IPS-15b (cell line): ENCODE measurements at regions not wholly inside any gene's neighbourhood (a gene's known extent, or its start where the extent isn't known, plus 50 kb on each side); places are given as distances from the start of the nearest gene placed in this dataset.
"Not testable (repeated sequence)": the region's sequence is repeated elsewhere in the genome, so short reads cannot be mapped to it uniquely, and the experiment has no call there.

ENCODE experiments used
- H3K27me3 ChIP-seq: one replicate; pipeline ENCODE4 v1.6.1; 2013; ENCODE audit warnings: low read length; ENCODE audit not compliant: control insufficient read depth, insufficient read depth
- H3K36me3 ChIP-seq: one replicate; pipeline ENCODE4 v1.6.1; 2013; ENCODE audit warnings: low read length; ENCODE audit not compliant: control insufficient read depth, insufficient read depth
- H3K4me1 ChIP-seq: one replicate; pipeline ENCODE4 v1.6.1; 2013; ENCODE audit warnings: mild to moderate bottlenecking, low read length; ENCODE audit not compliant: control insufficient read depth, insufficient read depth
- H3K4me3 ChIP-seq: one replicate; pipeline ENCODE4 v1.5.1; 2013; ENCODE audit warnings: low read depth, low read length
- H3K9ac ChIP-seq: one replicate; pipeline ENCODE4 v1.6.1; 2013; ENCODE audit warnings: low read depth, mild to moderate bottlenecking, low read length
- H3K9me3 ChIP-seq: one replicate; pipeline ENCODE4 v1.6.1; 2013; ENCODE audit warnings: mild to moderate bottlenecking, low read length; ENCODE audit not compliant: control insufficient read depth, insufficient read depth

DNA sequence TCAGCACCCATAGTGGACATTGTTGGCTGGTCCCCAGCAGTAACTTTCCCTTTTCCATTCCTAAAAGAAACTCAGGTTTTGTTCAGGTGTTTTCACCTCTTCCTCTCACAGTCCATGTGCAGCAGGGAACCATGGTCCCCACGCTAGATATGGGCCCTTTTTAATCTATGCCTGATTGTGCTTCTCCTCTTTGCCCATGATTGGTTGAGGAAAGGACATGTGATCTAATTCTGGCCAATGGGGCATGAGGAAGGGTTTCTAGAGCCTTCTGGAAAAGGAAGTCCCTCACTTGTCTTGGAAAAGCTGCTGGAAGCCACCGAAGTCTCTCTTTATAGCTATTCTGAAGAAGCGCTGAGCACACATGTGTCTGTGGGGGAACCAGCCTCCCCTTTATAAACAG is 330.7 kb downstream of the ACTR3B start:
- peaks cover 3% of the 10 kb centered on the region for H3K4me1 ChIP-seq
- no peak overlapping the region for H3K4me3 ChIP-seq
- H3K9ac ChIP-seq: no peak overlapping the region
- H3K27me3 ChIP-seq: no peaks in the 10 kb centered on the region
- H3K9me3 ChIP-seq: no peaks in the 10 kb centered on the region
- H3K36me3 ChIP-seq: no peaks in the 10 kb centered on the region

DNA sequence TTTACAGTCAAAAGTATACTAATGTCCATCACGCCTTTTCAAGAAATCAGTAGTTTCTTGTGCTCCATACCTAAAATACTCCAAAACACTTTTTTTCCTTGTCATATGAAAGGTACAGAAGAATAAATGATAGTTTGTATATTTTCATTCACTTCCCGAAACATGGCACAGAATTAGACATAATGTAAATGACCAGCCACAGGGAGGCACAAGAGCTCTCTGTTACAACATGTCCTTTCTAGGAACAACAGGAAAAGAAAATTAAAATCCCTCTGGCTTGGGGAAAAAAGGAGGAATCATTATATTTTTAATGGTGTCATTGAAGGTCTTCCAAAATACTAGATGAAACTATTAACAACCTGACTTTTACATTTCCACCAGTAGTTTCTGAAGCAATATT is 331.2 kb downstream of the ACTR3B start:
- Histone ChIP-seq H3K4me3 (no peak overlapping the region), H3K4me1 (peaks cover 3% of the 10 kb centered on the region), H3K27me3 (no peaks in the 10 kb centered on the region), H3K9me3 (no peaks in the 10 kb centered on the region), H3K36me3 (no peaks in the 10 kb centered on the region), H3K9ac (no peak overlapping the region)

DNA sequence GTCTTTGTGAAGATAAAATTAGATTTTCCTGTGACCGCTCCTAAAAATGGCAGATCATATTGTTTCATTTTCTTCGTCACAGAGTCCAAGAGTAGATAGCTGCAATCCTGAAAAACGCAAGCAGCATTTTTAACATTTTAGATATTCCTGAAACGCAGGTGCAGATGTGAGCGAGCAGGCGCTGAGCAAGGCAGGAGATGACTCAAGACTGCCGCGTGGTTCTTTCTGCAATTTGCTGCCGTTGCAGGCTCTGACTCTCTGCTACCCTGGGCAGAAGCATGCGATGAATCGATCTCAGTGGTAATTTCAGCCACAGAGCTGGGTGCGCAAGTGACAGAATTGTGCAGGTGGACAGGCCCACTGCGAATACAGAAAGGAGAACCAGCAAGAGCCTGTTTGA is 331.9 kb downstream of the ACTR3B start:
- no peak overlapping the region for H3K4me3 ChIP-seq
- H3K4me1 ChIP-seq: peaks cover 3% of the 10 kb centered on the region
- H3K9ac ChIP-seq: no peak overlapping the region
- H3K9me3 ChIP-seq: no peaks in the 10 kb centered on the region
- H3K36me3 ChIP-seq: no peaks in the 10 kb centered on the region
- H3K27me3 ChIP-seq: no peaks in the 10 kb centered on the region

DNA sequence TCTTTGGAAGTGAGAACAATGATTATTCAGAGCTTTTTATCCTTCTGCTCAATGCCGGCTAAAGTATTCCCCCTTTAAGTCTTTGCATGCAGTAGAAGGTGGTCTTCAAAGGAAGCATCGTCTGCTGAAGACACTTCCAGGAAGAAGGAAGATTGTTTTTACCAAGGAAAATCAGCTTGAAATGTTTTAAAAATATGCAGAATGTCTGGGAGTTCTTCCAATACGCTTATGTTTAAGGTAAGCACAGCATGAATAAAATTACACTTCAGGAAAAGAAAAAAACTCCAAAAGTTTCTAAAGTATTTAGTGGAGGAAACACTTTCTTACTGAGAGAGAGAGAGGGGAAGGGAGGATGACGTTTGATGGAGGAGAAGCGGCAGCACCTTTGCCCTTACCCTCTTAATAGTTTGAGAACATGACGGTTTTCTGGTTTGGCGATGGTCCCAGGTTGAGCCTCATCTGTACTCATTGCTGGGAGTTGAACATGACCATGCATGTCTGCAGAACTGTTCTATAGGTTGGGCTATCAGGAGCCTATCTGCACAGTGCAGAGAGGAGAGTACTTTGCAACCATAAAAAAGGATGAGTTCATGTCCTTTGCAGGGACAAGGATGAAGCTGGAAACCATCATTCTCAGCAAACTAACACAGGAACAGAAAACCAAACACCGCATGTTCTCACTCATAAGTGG is 338.1 kb downstream of the ACTR3B start:
- Histone ChIP-seq H3K4me1 (no peaks in the 10 kb centered on the region), H3K9me3 (no peaks in the 10 kb centered on the region), H3K36me3 (no peaks in the 10 kb centered on the region), H3K9ac (no peak overlapping the region), H3K4me3 (no peak overlapping the region), H3K27me3 (no peaks in the 10 kb centered on the region)

DNA sequence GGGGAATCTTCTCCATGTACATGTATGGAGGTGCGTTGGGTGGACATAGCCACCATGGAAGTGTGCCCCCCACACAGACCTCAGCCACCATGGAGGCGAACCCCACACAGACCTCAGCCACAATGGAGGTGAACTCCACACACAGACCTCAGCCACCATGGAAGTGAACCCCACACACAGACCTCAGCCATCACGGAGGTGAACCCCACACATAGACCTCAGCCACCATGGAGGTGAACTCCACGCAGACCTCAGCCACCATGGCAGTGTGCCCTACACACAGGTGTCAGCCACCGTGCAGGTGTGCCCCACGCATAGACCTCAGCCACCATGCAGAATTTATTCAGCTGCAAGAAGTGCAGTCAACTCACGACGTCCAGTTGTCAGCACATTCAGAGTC is 339.7 kb downstream of the ACTR3B start:
- Histone ChIP-seq H3K27me3 (no peaks in the 10 kb centered on the region), H3K9me3 (no peaks in the 10 kb centered on the region), H3K4me3 (no peak overlapping the region), H3K9ac (no peak overlapping the region), H3K4me1 (no peaks in the 10 kb centered on the region), H3K36me3 (no peaks in the 10 kb centered on the region)

DNA sequence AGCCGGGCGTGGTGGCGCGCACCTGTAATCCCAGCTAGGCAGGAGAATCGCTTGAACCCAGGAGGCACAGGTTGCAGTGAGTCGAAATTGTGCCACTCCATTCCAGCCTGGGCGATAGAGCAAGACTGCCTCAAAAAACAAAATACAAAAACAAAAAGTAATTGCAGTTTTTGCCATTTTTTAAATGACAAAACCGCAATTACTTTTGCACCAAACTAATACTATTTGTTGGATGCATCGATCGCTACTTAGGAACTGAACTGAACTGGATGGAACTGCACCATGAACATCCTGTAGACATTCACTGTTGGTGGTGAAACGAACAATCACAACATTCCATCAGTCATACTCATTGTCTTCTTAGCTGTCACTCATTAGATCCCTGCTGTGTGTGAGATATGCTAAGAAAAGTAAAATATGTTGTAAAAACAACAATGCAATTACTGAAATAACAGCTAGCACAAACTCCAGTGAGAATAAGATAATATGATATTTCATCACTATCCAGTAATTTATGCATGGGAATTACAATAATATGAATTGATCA is 341.2 kb downstream of the ACTR3B start:
- H3K27me3 ChIP-seq: no peaks in the 10 kb centered on the region
- H3K9ac ChIP-seq: no peak overlapping the region
- no peaks in the 10 kb centered on the region for H3K4me1 ChIP-seq
- no peaks in the 10 kb centered on the region for H3K36me3 ChIP-seq
- H3K4me3 ChIP-seq: no peak overlapping the region
- no peaks in the 10 kb centered on the region for H3K9me3 ChIP-seq

DNA sequence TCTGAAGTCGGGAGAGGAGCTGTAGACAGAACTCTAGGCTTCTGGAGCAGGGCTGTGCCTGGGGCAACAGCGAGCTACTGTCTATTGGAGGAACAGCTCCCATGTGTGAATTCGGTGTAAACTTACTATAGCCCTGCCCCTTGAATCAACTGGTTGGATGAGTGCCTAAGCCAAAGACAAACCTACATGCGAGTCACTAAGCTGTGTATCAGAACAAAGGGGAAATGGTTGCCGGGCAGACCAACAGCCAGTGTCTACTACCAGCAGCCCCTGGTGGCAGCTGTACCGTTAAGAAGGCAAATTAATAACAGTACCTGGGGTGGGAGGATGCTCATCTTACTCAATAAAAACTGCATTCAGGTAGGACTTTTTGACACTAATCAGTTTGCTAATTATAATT is 343.6 kb downstream of the ACTR3B start:
- Histone ChIP-seq H3K4me1 (no peaks in the 10 kb centered on the region), H3K4me3 (no peak overlapping the region), H3K27me3 (no peaks in the 10 kb centered on the region), H3K9me3 (no peaks in the 10 kb centered on the region), H3K36me3 (no peaks in the 10 kb centered on the region), H3K9ac (no peak overlapping the region)

DNA sequence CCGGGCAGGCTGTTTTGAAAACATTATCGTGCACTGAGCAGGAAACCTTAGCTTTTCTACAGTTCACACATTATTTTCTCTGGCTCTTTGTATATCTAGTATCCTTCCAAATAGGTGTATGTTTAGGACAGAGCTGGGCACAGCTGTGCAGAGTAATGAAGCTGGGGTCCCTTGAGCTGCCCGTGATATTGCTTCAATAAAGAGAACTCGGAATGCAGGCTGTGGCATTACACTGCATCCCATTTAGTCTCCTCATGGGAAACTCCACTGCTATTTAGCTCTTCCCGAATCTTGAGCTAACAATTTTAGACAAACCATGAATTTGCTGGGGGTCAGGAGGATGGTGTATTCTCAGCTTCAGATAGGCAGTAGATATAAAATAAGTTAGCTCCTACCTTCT is 348.3 kb downstream of the ACTR3B start:
- H3K36me3 ChIP-seq: no peaks in the 10 kb centered on the region
- no peaks in the 10 kb centered on the region for H3K4me1 ChIP-seq
- H3K4me3 ChIP-seq: no peak overlapping the region
- no peaks in the 10 kb centered on the region for H3K9me3 ChIP-seq
- H3K9ac ChIP-seq: no peak overlapping the region
- H3K27me3 ChIP-seq: no peaks in the 10 kb centered on the region

DNA sequence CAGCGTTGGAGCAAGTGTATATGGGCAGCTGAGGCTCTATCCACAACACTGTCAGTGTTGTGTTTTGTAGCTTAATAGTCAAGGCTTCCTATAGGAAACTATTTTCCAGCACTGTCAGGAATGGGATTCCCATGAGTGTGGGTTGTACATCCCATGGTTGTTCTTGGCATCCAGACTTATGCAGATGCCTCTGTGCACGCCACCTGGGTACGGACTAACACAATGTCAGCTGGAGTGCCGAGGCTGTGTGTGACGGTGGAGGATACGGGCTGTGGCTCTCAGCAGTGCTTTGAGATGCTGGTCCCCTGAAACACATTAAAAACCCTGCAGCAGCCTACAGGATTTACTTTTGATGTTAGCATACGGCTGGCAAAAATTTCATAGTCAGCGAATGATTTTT is 350.0 kb downstream of the ACTR3B start:
- H3K4me1 ChIP-seq: no peaks in the 10 kb centered on the region
- H3K9me3 ChIP-seq: no peaks in the 10 kb centered on the region
- H3K4me3 ChIP-seq: no peak overlapping the region
- no peak overlapping the region for H3K9ac ChIP-seq
- H3K27me3 ChIP-seq: no peaks in the 10 kb centered on the region
- no peaks in the 10 kb centered on the region for H3K36me3 ChIP-seq

DNA sequence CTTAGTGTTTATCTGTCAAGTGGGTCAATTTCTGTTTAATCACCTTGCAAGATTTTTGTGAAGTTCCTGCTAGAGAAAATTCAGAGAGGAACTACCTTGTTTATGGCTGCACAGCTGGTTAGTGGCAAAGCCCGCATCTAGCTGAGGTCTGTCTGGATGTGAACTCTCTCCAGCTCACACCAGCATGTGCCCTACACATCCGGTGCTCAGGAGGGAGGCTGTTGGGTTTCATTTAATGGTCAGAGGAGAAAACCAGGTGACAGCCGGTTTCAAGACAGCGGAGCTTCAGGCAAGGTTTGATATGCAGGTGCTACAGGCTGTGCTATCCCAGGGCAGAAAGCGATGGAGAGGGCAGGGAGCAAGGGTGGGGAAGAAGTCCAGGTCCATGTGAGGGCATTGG is 351.1 kb downstream of the ACTR3B start:
- Histone ChIP-seq H3K9ac (no peak overlapping the region), H3K27me3 (no peaks in the 10 kb centered on the region), H3K4me1 (no peaks in the 10 kb centered on the region), H3K9me3 (no peaks in the 10 kb centered on the region), H3K36me3 (no peaks in the 10 kb centered on the region), H3K4me3 (no peak overlapping the region)

DNA sequence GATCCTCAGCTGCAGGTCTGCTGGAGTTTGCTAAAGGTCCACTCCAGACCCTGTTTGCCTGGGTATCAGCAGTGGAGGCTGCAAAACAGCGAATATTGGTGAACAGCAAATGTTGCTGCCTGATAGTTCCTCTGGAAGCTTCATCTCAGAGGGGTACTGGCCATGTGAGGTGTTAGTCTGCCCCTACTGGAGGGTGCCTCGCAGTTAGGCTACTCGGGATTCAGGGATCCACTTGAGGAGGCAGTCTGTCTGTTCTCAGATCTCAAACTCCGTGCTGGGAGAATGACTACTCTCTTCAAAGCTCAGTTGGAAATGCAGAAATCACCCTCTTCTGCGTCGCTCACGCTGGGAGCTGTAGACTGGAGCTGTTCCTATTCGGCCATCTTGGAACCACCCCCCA is 362.7 kb downstream of the ACTR3B start:
- H3K9ac ChIP-seq, H3K9me3 ChIP-seq, H3K4me1 ChIP-seq, H3K36me3 ChIP-seq, H3K4me3 ChIP-seq, H3K27me3 ChIP-seq: not testable (repeated sequence)

DNA sequence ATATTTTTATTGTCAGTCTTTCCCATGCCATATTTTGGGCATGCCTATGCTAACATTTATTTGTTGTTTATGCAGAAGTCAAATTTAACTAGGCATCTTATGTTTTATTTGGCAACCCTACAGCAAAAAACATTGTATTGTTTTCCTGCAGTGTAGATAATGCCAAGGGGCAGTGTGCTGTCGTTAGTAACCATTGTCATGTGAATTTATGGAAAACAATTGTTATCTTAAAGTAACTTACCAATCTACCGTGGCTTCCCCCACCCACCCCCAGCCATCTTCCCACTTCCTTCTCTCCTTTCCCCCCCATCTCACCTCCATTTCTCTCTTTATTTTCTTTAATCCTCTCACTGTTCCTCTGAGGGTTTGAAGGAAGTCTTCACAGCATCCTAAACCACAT is 370.5 kb downstream of the ACTR3B start:
- Histone ChIP-seq H3K27me3 (no peaks in the 10 kb centered on the region), H3K4me3 (no peak overlapping the region), H3K36me3 (no peaks in the 10 kb centered on the region), H3K4me1 (no peaks in the 10 kb centered on the region), H3K9ac (no peak overlapping the region), H3K9me3 (no peaks in the 10 kb centered on the region)
